Psoas muscle (tissue), 7 donors: ENCODE measurements at regions not wholly inside any gene's neighbourhood (a gene's known extent, or its start where the extent isn't known, plus 50 kb on each side); places are given as distances from the start of the nearest gene placed in this dataset.

Experiments
- ATAC-seq, 4 donors: fragments of 200-7000 bp; cut with Tn5 transposase; one replicate each; pipeline ENCODE4 v1.9.1; 2020; ENCODE audit warnings: moderate library complexity in 3 of 4, mild to moderate bottlenecking in 2 of 4
- DNase-seq, 2 donors: peaks; one replicate each; pipeline ENCODE4 v3.0.0-alpha.2; 2020
- H3K27ac ChIP-seq: fragments of 200-600 bp; one replicate; pipeline ENCODE4 v1.8.0; 2022
- H3K27me3 ChIP-seq, 3 donors: fragments of 200-600 bp in 1 of 3; one replicate each; pipeline versions ENCODE4 v1.6.1 to v1.8.0; 2013 to 2022; ENCODE audit warnings: low read length in 2 of 3, mild to moderate bottlenecking in 2 of 3, moderate library complexity in 1 of 3; ENCODE audit not compliant: insufficient read depth in 3 of 3
- H3K36me3 ChIP-seq, 2 donors: fragments of 200-600 bp in 1 of 2; one replicate each; pipeline versions ENCODE4 v1.6.1 to v1.8.0; 2013 to 2022; ENCODE audit warnings: low read depth in 1 of 2, mild to moderate bottlenecking in 1 of 2, moderate library complexity in 1 of 2; ENCODE audit not compliant: insufficient read depth in 1 of 2
- H3K4me1 ChIP-seq: fragments of 200-600 bp; one replicate; pipeline ENCODE4 v1.8.0; 2022
- H3K4me3 ChIP-seq: fragments of 200-600 bp; one replicate; pipeline ENCODE4 v1.8.0; 2022; ENCODE audit warnings: mild to moderate bottlenecking
- H3K9me3 ChIP-seq: fragments of 200-600 bp; one replicate; pipeline ENCODE4 v1.8.0; 2022
- WGBS, 3 donors: extraction: QIAGEN DNeasy Blood & Tissue Kit; methylation state at CpG; one replicate each; pipeline versions ENCODE4 v1.1.6 to v1.1.7; 2013; 5-methylcytosine and 5-hydroxymethylcytosine counted together
- intact Hi-C, 2 donors: fragments of 100-400 bp; cut with DNase I; formaldehyde crosslinking; loops; one replicate each; pipeline versions ENCODE4 v1.11.0 to v1.14.2; 2022
- TF ChIP-seq, protein P1 (sequence below): fragments of 200-600 bp; IDR thresholded peaks from one replicate; pipeline ENCODE4 v1.8.0; 2022; ENCODE audit warnings: antibody characterized with exemption
- donor health status: healthy with polysubstance abuse.
- donor health status: DM: no; HTN: no; CAD: no; lungs with moderate emphysema.
- donor health status: Bipolar disorder and iron deficiency.
- donor health status: healthy.
- donor health status: DM: yes; HTN: yes; CAD: no.
- donor health status: DM: no; HTN: no; CAD: no.
- donor health status: DM: yes; HTN: yes; CAD: no.

DNA sequence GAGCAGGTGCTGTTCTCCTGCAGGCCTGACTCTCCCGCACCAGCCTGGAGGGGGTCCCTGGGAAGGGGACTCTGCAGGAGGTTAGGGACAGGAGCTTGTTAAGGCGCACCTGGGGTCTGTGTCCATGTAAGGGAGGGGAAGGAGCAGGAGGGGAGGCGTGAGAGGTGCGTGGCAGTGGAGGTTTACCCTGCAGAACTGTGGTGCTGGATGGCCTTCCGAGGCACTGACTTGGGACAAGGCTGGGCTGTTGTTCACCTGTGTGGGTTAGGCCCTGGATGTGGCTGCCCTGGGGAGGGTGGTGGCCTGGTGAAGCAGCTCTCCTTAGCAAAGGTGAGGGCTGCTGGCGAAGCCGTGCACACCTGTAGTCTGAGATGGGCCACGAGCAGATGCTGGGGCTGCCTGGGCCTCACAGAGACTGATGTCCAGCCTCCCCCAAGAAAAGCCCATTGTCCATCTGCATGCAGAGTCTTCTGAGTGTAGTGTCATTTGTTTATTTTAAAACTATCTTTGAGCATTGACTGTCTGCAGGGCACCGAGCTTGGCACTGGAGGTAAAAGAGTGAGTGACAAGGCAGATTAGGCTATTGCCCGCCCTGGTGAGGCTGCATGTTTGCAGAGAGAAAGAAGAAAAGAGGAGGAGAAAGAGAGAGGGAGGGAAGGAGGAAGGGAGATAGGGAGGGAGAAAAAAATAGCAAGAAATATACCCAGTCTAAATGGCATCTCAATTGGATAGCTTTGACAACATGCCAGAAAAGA lies 225.3 kb downstream of the GLRX3 start:
- Histone ChIP-seq H3K9me3 (no peaks in the 10 kb centered on the region), H3K27ac (no peak overlapping the region), H3K36me3 (no peaks in the 10 kb centered on the region), H3K4me1 (no peaks in the 10 kb centered on the region), H3K27me3 (peaks cover 0 to 5% (median 0%) of the 10 kb centered on the region in 3 donors), H3K4me3 (no peak overlapping the region)
- 86 to 89% (median 88%) methylated on average over 10 of the region's 10 CpGs for WGBS, 3 donors
- TF ChIP-seq, protein P1, sequence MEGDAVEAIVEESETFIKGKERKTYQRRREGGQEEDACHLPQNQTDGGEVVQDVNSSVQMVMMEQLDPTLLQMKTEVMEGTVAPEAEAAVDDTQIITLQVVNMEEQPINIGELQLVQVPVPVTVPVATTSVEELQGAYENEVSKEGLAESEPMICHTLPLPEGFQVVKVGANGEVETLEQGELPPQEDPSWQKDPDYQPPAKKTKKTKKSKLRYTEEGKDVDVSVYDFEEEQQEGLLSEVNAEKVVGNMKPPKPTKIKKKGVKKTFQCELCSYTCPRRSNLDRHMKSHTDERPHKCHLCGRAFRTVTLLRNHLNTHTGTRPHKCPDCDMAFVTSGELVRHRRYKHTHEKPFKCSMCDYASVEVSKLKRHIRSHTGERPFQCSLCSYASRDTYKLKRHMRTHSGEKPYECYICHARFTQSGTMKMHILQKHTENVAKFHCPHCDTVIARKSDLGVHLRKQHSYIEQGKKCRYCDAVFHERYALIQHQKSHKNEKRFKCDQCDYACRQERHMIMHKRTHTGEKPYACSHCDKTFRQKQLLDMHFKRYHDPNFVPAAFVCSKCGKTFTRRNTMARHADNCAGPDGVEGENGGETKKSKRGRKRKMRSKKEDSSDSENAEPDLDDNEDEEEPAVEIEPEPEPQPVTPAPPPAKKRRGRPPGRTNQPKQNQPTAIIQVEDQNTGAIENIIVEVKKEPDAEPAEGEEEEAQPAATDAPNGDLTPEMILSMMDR, result no peak
- ATAC-seq (no peak), DNase-seq (no peak)
- intact Hi-C loops, result no loop called here

DNA sequence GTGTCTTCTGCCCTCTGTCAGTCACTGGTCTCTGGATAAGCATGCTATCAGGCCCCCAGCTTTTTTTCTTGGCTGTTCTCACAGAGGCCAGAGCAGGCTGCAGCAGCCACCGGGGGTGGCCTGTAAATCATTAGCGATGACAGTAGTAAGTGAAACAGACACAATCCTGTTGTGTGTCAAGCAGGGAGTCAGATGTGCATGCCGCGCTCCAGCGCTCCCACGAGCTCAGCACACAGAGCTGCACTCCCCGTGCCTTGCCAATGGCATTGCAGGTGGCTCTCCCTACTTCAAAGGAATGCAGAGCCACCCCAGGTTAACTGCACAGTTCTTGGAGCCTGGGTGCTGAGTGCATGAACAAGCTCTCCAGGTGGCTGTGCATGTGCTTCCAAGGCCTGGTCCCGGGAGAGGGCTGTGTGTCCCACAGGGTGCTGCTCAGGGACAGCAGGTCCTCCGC lies 226.1 kb downstream of the GLRX3 start:
- H3K4me3 ChIP-seq, result no peak overlapping the region
- intact Hi-C loops, result no loop called here
- H3K4me1 ChIP-seq, result no peaks in the 10 kb centered on the region
- H3K9me3 ChIP-seq, result no peaks in the 10 kb centered on the region
- ATAC-seq (no peak), DNase-seq (no peak)
- H3K27ac ChIP-seq, result no peak overlapping the region
- TF ChIP-seq, protein P1, result no peak
- peaks cover 0 to 5% (median 0%) of the 10 kb centered on the region in 3 donors for H3K27me3 ChIP-seq
- no peaks in the 10 kb centered on the region for H3K36me3 ChIP-seq
- 55 to 64% (median 56%) methylated on average over 8 to 9 of the region's 9 CpGs for WGBS, 3 donors

DNA sequence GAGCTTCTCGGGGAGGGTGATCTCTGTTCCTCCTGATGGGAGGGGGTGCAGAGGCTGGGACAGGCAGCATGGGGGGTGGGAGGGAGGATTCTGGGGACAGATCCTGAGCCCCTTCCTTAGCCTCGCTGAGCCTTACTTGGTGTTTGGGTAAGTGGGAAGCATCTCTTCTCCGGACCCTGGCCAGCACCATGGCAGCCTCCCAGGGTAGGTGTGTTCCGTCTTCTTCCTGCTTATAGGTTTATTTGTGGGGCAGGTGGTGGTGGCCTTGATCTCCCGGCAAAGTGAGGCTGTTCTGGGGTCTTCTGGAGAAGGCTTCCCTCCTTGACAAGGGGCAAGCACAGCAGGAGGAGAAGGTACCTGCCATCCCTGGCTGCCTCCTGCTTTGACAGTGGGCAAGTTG lies 226.9 kb downstream of the GLRX3 start:
- intact Hi-C loops, result no loop called here
- no peaks in the 10 kb centered on the region for H3K4me1 ChIP-seq
- DNase-seq (no peak), ATAC-seq (no peak)
- H3K9me3 ChIP-seq, result no peaks in the 10 kb centered on the region
- H3K27ac ChIP-seq, result no peak overlapping the region
- TF ChIP-seq, protein P1, result no peak
- WGBS, 3 donors, result 87 to 88% (median 88%) methylated on average over 5 of the region's 5 CpGs
- H3K36me3 ChIP-seq, result no peaks in the 10 kb centered on the region
- H3K4me3 ChIP-seq, result no peak overlapping the region
- H3K27me3 ChIP-seq, result peaks cover 0 to 5% (median 0%) of the 10 kb centered on the region in 3 donors

DNA sequence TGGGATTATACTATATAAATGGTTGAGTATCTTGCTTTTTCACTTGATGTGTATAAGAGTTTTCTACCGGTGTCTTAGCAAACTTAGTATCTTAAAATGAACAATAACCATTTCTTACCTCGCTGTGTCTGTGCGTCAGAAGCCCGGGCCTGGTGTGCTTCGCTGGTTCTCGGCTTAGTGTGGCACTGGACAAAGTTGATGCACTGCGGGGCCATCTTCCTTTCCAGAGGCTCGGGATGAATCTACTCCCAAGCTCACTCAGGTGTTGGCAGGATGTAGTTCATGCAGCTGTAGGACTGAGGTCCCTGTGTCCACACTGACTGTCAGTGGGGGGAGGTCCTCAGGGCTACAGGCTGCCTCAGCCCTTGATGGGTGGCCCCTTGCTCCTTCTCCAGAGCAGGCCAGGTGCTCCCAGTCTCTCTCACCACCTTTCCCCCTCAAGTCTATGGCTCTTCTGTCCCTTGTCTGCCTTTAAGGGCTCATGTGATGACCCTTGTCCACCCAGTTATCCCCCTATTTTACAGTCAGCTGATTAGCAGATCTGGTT lies 227.8 kb downstream of the GLRX3 start:
- no peak overlapping the region for H3K27ac ChIP-seq
- no peak for ATAC-seq
- H3K9me3 ChIP-seq, result no peaks in the 10 kb centered on the region
- H3K27me3 ChIP-seq, result peaks cover 0 to 5% (median 0%) of the 10 kb centered on the region in 3 donors
- no peak overlapping the region for H3K4me3 ChIP-seq
- TF ChIP-seq, protein P1, result no peak
- no peaks in the 10 kb centered on the region for H3K36me3 ChIP-seq
- DNase-seq, result no peak
- intact Hi-C loops, result no loop called here
- H3K4me1 ChIP-seq, result no peaks in the 10 kb centered on the region
- 87 to 91% (median 88%) methylated on average over 8 of the region's 8 CpGs for WGBS, 3 donors
